ENCODE measurements at regions not wholly inside any gene's neighbourhood (a gene's known extent, or its start where the extent isn't known, plus 50 kb on each side); places are given as distances from the start of the nearest gene placed in this dataset.

GRCh38 chr11:15861256-15861655, 495.1 kb downstream of the SOX6 start:
- no peak for DNase-seq

GRCh38 chr11:15863411-15863810, 492.9 kb downstream of the SOX6 start:
- DNase-seq, result no peak

GRCh38 chr11:15864026-15864805, 492.1 kb downstream of the SOX6 start:
- no peak for DNase-seq

- DNase-seq, result no peak
Observed at GRCh38 chr11:15865212-15865987, 490.9 kb downstream of the SOX6 start.

- DNase-seq, result no peak
Observed at GRCh38 chr11:15867871-15868270, 488.5 kb downstream of the SOX6 start.

GRCh38 chr11:15870911-15871310, 485.4 kb downstream of the SOX6 start:
- no peak for DNase-seq

GRCh38 chr11:15871904-15872626, 484.3 kb downstream of the SOX6 start:
- no peak for DNase-seq

- no peak for DNase-seq
Observed at GRCh38 chr11:15873501-15873900, 482.8 kb downstream of the SOX6 start.

- no peak for DNase-seq
Observed at GRCh38 chr11:15874704-15875103, 481.6 kb downstream of the SOX6 start.

- DNase-seq, result no peak
Observed at GRCh38 chr11:15875393-15875792, 481.0 kb downstream of the SOX6 start.

- no peak for DNase-seq
Observed at GRCh38 chr11:15875943-15876342, 480.4 kb downstream of the SOX6 start.

GRCh38 chr11:15878756-15879155, 477.6 kb downstream of the SOX6 start:
- no peak for DNase-seq

- no peak for DNase-seq
Observed at GRCh38 chr11:15880291-15880690, 476.1 kb downstream of the SOX6 start.

- no peak for DNase-seq
Observed at GRCh38 chr11:15882876-15883454, 473.4 kb downstream of the SOX6 start.

- DNase-seq, result no peak
Observed at GRCh38 chr11:15883455-15883920, 472.9 kb downstream of the SOX6 start.

GRCh38 chr11:15884141-15884540, 472.2 kb downstream of the SOX6 start:
- no peak for DNase-seq

GRCh38 chr11:15884777-15885540, 471.4 kb downstream of the SOX6 start:
- no peak for DNase-seq

GRCh38 chr11:15885854-15886253, 470.5 kb downstream of the SOX6 start:
- no peak for DNase-seq

GRCh38 chr11:15886299-15886698, 470.0 kb downstream of the SOX6 start:
- no peak for DNase-seq

GRCh38 chr11:15886866-15887265, 469.5 kb downstream of the SOX6 start:
- no peak for DNase-seq

- no peak for DNase-seq
Observed at GRCh38 chr11:15888556-15889345, 467.6 kb downstream of the SOX6 start.

Measured in suppressor macrophage treated with lipopolysaccharide for 4 hours (primary cell).